HPDE6-E6E7 (cell line): ENCODE measurements at regions not wholly inside any gene's neighbourhood (a gene's known extent, or its start where the extent isn't known, plus 50 kb on each side); places are given as distances from the start of the nearest gene placed in this dataset.
"Not testable (repeated sequence)": the region's sequence is repeated elsewhere in the genome, so short reads cannot be mapped to it uniquely, and the experiment has no call there.

Experiments
- DNase-seq: peaks from one replicate; pipeline ENCODE4 v3.0.0; 2011; ENCODE audit warnings: missing footprints; ENCODE audit errors: extremely low spot score

- no peak for DNase-seq
These were observed 585.3 kb upstream of the ARID1B start for GRCh38 chr6:156191895-156192294.

DNA sequence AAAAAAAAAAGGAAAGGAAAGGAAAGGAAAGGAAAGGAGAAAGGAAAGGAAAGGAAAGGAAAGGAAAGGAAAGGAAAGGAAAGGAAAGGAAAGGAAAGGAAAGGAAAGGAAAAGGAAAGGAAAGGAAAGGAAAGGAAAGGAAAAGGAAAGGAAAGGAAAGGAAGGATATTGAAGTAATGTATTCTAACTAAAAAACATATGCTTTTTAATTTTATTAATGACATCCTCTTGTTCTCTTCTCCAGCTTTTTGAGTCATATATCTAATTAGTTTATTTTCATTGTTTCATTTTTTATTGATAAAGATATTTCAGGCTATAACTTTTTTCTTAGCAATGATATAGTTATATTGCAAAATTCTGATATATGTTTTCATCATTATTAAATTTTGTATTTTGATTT is 585.8 kb upstream of the ARID1B start:
- DNase-seq, result not testable (repeated sequence)

DNA sequence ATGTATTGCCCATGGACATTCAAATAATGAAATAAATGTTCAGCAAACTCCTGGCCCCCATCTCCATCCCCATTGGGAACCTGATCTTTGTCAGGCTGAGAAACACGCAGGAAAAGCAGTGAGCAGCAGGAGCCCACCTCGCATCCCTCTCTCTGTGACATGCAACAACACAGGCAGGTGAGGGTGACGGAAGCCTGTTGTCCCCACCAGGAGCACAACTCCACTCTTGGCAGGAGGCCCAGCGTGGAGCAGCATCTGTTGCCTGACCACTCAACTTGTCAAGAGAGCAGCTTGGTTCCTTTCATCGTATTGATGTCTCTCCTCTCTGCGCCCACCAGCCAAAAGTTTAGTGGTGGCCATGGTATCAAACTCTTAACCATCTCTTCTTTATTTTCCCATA is 586.9 kb upstream of the ARID1B start:
- DNase-seq, result no peak

GRCh38 chr6:156189714-156190113 is 587.5 kb upstream of the ARID1B start:
- no peak for DNase-seq

- no peak for DNase-seq
These were observed 588.0 kb upstream of the ARID1B start for GRCh38 chr6:156189195-156189594.

DNA sequence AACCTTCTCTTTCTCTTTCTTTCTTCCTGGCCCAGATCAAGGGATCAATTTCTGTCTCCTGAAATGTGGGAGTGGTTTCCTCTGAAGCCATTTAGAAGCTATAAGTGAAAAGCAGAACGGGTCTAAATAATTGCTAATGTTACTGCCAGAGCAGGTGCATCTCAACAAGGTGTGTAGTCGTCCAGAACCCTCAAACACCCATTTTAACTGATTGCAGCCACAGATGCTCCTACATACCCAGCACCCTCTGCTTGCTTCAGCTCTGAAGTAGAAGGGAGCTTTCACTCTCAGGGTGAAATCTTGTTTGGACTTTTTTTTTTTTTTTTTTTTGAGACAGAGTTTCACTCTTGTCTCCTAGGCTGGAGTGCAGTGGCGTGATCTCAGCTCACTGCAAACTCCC is 592.1 kb upstream of the ARID1B start:
- no peak for DNase-seq

- no peak for DNase-seq
These were observed 593.5 kb upstream of the ARID1B start for GRCh38 chr6:156183678-156184077.

GRCh38 chr6:156182356-156182755 is 594.8 kb upstream of the ARID1B start:
- DNase-seq, result no peak

- no peak for DNase-seq
These were observed 595.7 kb upstream of the ARID1B start for GRCh38 chr6:156181506-156181905.

DNA sequence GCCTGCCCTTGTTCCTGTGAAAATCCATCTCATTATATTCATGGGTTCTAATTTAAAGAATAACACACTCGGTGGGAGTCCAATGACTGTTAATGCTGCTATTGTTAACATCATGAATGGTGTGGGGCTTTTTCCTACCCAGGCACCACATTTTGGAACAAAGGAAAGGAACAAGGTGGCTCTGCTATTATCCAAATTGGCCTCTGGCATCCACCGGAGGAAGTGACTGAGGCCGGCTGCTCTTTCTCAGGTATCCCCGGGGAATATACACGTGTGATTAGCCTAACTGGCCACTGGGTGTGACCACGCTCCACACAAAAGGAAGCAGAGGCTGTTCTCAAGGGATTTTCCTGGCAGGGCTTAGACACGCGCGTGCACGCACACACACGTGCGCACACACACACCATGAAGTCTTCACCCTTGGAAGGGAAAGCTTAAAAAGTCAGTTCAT is 601.2 kb upstream of the ARID1B start:
- DNase-seq, result no peak

DNA sequence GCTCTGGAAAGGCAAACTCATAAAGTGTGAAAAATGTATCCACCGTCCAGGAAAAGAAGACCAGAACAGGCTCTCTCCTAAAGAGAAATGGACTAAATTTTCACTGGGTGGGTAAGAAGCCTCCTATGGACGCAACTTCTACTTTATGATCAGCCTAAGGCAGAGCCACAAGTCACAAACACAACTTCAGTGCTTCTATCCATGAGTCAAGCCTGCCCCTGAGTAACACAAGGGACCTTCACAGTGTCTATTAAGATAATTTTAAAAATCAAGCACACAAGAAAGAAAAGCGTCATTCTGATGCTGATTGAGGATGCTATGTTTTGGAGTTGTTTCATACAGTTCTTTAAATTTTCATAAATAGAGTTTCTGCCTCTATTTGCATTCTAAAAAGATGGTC is 601.7 kb upstream of the ARID1B start:
- DNase-seq, result no peak

- no peak for DNase-seq
These were observed 602.9 kb upstream of the ARID1B start for GRCh38 chr6:156174031-156174890.

- DNase-seq, result no peak
These were observed 607.8 kb upstream of the ARID1B start for GRCh38 chr6:156169371-156169770.

DNA sequence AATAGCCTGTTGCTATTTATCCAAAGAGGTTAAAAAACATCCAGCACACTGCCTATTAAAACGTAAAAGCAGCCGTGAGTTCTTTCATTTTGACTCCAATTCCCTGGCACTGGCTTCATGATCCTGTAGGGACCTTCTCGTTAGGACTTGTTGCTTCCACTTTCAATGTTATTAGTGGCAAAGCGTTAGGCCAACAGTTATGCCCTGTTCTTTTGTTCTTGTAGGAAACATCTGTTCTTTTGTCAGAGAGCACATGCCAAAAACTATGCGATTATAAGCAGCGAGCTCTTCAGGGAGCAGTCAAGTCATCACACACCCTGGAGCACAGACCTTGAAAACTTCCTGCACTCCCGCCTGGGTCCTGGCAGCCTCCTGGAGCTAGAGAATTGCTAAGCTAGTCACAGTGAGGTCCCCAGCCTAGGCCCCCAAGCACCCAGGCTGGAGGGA is 609.5 kb upstream of the ARID1B start:
- no peak for DNase-seq

- no peak for DNase-seq
These were observed 610.1 kb upstream of the ARID1B start for GRCh38 chr6:156167016-156167624.

DNA sequence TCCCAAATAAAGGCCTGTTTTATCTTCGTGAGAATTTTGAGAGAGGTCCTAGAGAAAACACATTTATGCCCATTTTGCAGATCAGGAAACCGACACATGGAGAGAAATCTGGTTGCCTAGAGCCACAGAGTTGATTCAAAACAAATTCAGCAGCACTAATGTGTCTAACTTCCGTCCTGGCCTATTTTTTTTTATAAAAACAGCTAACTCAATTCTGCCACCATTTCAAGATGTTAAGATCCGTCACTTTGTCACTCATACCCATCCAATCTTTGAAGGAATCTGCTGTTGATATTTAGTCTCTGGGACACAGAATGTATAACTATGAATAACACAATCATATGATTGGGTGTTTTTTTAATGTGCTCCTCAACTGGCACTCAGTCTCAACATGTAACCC is 611.1 kb upstream of the ARID1B start:
- no peak for DNase-seq

- DNase-seq, result no peak
These were observed 612.3 kb upstream of the ARID1B start for GRCh38 chr6:156164701-156165452.

- DNase-seq, result no peak
These were observed 613.9 kb upstream of the ARID1B start for GRCh38 chr6:156163311-156163710.

GRCh38 chr6:156161471-156161870 is 615.7 kb upstream of the ARID1B start:
- DNase-seq, result no peak

- DNase-seq, result no peak
These were observed 616.4 kb upstream of the ARID1B start for GRCh38 chr6:156160795-156161165.

- no peak for DNase-seq
These were observed 617.0 kb upstream of the ARID1B start for GRCh38 chr6:156160007-156160794.

DNA sequence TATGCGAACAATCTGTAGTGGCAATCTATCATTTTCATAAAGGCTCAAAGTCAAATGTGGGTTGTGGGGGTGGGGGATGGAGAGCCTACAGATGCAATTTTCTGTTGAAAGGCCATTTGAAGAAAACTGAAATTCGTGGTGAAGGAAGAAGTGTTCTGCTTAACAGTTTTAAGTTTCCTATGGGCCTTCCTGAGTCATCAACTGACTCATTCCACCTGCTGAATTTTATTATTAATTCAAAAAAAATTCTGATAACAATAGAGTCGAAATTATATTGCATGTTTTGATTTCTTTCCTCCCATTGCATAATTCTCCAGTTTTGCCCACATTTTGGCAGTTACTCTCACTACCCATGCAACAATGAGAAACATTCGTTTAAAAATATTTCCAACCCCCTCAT is 622.3 kb upstream of the ARID1B start:
- no peak for DNase-seq
